Femur (tissue), 1 donor: ENCODE measurements at regions not wholly inside any gene's neighbourhood (a gene's known extent, or its start where the extent isn't known, plus 50 kb on each side); places are given as distances from the start of the nearest gene placed in this dataset.
"Not testable (repeated sequence)": the region's sequence is repeated elsewhere in the genome, so short reads cannot be mapped to it uniquely, and the experiment has no call there.

Experiments
- DNase-seq: peaks from one replicate; pipeline ENCODE4 v3.0.0-alpha.2; 2017

DNA sequence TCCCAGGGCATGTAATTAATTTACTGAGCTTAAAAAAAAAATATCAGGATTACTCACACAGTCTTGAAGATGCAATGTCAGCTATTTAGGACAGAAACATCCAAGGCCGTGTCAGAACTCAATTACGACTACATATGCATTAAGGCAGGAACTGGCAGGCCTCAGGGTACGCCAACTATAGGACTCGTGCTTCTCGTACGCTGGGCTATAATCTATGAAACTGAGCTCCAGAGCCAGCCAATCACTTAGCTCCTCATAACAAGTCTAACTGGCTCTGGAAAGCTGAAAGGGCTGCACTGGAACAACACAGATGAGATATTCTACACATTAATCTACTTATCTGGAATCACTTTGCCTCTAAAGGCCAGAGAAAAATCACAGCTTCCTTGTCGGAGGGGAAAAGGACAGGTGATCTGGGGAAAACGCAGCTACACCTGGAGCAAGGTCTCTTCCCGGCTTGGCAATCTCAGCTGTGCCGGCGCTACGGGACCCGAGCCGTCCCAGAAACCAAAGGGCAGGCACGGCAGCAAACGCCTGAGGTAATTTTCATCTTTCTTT lies 212.0 kb downstream of the DEPDC1B start:
- no peak for DNase-seq

DNA sequence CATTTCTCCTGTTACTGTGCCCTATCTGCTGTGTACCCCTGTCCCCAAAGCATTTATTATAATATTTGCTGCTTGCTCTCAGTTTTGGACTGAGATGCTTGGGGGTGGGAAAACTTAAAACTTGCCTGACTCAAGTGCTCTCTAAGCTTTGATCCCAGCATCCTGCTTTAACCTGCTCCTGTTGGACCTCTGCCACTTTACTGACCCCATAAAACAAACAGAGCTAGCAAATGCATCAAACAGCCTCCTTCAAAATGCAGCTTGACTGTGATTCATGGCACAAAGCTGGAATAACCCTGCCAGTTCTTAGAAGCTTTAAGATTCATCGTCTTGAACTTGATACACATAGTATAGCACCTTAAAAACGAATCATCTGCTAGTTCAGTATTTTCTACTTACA lies 212.5 kb downstream of the DEPDC1B start:
- DNase-seq: no peak

DNA sequence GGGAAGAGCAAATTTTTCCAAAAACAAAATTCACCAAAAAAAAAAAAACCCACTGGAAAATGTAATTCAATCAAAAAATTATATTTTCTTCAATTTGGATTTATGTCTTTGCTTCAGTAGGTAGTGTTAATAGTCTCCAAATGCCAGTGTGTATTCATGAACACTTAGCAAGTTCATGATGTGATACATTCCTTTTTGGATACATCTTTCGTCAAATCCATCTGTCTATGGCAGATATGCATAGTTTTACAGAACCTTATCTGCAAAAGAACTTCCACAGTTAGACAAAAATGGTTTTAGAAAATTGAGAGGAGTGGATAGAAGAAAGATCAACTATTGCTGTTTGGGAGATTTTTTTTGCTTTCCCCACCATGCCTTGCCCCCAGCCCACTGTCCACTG lies 214.6 kb downstream of the DEPDC1B start:
- DNase-seq: no peak

DNA sequence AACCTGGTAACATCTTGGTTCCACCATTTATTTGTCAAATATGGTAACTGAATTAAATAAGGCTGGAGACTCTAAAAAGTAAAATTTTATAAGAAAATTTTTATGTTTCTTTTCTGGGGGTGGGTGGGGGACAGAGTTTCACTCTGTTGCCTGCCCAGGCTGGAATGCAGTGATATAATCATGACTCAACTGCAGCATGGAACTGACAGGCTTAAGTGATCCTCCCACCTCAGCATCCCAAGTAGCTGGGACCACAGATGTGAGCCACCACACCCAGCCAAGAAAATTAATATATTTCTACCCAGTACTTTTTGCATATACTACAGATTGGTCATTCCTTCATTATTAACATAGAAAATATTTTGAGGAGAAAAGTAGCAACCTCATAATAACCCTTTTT lies 216.9 kb downstream of the DEPDC1B start:
- DNase-seq: no peak

DNA sequence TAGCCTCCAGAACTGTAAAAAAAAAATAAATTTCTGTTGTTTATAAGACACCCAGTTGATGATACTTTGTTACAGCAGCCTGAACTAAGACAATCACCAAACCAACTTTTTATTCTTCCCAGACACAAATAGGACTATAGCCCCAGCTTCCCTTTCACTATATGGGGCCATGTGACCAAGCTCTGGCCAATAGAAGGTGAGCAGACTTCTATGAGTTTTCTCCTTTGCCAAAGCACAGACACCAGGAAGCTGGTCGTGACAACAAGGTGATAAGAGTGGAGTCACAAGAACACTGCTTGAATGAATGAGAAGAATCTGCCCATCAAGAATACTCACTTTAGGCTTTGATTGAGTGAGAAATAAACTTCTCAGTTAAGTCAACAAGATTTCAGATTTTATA lies 217.7 kb downstream of the DEPDC1B start:
- no peak for DNase-seq

DNA sequence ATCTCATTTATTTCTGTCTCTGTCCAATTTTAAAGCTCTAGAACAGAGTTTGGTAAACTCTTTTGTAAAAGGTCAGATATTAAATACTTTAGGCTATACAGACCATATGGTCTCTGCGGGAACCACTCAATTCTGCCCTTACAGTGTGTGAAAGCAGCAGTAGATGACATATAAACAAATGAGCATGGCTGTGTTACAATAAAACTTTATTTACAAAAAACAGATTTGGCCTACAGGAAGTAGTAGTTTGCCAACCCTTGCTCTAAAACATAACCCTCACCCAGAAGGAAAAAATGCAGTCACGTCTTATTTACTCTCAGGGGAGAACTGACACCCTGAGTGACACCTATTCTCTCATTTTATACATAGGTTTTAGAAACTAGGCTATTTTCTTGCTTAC lies 220.4 kb downstream of the DEPDC1B start:
- no peak for DNase-seq

DNA sequence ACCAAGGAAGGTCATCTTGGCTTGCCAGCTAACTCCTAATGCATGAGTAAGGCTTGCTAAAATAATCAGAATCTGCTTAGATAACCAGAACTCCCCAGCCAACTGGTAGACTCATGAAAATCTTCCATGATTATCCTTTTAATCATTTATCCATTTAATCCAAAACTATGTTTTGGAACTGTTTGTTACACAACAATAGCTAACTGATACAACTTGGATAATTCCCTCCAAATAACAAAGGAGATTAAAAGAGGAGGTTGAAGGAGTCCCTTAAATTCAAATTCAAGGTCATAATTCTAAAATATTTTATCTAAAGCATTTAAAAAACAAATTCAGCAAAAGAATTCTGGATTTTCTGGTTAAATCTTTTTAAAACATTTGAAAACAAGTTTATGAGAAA lies 222.1 kb downstream of the DEPDC1B start:
- no peak for DNase-seq

DNA sequence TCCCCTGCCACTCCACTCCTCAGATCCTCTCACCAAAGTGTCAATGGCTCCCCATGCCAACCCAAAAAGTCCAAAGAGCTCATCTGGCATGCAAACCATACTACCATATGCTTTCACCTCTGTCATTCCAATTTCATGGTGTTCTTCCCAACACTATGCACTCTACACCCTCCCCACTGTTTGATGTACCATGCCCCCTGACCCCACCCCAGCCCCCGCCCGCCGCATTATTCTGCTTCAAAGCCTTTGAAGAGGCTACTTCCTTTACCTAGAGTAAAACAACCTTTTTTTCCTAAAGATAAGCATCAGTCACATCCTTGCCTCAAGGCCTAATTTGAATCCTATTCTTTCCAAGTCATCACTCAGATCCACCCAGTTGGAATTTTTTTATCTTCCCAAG lies 226.3 kb downstream of the DEPDC1B start:
- no peak for DNase-seq

DNA sequence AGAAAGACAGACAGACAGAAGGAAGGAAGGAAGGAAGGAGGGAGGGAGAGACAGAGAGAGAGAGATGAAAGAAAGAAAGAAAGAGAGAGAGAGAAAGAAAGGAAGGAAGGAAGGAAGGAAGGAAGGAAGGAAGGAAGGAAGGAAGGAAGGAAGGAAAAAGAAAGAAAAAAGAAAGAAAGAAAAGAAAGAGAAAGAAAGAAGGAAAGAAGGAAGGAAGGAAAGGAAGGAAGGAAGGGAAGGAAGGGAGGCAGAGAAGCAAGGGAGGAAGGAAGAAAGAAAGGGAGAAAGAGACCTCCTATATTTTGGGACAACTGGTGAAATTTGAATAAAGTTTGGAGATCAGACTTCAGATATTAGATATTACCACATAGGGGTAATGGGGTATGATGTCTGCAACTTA lies 226.9 kb downstream of the DEPDC1B start:
- not testable (repeated sequence) for DNase-seq

DNA sequence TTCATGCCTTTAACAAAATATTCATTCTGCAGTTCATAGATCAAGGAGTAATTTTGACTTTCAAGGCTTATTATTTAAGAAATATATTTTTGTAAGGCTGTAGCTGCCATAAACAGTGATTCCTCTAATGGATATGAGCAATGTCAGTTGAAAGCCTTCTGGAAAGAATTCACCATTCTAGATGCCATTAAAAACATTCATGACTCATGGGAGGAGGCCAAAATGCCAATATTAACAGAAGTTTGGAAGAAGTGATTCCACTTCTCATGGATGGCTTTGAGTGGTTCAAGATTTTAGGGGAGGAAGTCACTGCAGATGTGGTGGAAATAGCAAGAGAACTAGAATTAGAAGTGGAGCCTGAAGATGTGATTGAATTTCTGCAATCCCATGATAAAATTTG lies 229.1 kb downstream of the DEPDC1B start:
- no peak for DNase-seq

DNA sequence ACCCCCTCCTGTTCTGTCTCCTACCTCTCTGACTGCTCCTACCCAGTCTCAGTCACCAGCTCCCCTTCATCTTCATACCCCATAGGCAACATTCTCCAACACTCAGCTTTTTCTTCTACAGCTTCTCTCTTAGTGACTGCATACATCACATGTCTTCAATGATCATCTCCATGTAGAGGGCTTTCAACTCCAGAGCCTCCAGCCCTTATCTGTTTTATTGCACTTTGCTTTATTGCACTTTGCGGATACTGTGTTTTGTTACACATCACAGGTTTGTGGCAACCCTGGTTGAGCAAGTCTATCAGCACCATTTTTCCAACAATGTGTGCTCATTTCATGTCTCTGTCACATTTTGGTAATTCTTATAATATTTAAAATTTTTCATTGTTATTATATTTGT lies 230.7 kb downstream of the DEPDC1B start:
- DNase-seq: no peak

DNA sequence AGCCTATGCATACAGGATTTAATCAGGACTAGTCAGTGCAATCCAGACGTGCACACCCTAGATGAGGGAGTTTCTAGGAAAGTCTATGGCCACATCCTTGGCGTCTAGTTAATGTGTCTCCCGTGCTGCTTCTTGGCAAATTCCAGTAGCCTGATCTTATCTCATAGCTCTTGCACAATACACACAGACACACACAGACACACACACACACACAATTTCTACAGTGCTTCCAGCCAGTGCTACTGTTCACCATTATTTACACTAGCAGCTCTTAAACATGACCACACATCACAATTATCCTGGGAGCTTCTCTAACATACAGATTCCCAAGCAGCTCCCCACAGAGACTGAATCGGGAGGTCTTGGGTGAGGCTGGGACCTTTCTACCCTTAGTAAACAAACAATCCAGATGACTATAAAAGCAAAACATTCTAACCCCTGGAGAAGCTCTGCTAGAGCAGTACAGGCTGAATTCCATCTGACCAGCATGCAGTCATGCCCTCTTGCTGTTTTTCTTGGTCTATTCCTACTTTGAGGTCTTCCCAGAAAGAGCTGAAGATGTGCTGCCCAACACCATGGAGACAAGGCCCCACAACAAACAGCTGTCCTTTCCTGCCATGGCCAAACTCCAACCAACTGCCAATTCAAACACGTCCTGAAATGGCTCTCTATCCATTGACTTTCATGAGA lies 236.6 kb downstream of the DEPDC1B start:
- peak; percentile 23 for DNase-seq

DNA sequence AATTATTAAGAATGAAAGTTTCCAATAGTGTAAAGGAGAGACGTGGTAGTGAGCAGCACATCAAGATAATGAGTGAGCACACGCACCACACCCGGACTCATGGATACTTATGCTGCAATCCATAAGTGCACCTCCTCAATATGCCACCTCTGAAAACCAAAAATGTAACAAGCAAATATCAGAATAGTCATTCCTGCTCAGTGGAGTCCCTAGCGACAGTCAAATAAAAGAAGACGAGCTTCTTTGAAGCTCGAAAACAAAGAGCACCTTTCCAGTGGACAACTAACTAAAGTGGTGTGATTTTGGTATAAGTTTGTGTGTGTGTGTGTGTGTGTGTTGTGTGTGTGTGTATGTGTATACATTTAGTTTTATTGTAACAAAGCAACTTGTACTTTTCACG lies 241.3 kb downstream of the DEPDC1B start:
- no peak for DNase-seq

DNA sequence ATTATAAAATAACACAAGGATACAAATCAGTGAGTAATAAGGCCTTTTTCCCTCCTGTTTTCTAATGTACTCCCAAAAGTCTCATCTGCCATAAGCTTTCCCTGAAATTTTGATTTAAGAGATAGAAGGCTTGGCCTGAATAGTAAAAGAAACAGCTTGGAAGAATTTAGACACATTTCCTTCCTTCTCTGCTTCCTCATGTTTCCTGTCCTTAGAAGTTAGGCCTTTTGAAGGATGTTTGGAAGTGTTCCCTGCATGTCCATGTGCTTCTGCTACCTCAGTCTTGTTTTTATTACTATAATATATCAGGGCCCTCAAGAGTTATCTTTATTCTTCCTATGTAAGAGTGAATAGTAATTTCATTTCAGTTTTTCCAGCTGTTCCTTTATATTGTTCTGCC lies 242.7 kb downstream of the DEPDC1B start:
- no peak for DNase-seq

DNA sequence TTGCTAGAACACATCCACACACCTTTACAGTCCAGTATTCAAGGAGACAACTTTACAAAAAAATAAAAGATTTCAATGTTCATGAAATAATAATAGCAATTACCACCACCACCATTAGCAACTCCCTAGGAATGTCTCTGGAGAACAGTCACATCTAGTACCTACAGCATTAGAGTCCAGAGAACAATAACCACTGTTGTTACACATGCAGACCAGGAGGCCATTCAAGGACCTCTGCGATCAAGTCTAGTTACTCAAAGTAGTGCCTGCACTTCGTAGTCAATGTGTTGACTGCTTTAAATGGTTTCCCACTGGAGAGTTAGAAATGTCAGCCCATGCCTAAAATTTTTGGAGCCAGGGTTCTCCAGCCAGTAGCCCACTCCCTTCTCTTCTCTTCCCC lies 244.4 kb downstream of the DEPDC1B start:
- no peak for DNase-seq

DNA sequence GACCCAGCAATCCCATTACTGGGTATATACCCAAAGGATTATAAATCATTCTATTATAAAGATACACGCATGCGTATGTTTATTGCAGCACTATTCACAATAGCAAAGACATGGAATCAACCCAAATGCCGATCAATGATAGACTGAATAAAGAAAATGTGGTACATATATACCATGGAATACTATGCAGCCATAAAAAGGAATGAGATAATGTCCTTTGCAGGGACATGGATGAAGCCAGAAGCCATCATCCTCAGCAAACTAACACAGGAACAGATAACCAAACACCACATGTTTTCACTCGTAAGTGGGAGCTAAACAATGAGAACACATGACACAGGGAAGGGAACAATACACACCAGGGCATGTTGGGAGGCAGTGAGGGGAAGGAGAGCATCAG lies 245.7 kb downstream of the DEPDC1B start:
- DNase-seq: not testable (repeated sequence)

DNA sequence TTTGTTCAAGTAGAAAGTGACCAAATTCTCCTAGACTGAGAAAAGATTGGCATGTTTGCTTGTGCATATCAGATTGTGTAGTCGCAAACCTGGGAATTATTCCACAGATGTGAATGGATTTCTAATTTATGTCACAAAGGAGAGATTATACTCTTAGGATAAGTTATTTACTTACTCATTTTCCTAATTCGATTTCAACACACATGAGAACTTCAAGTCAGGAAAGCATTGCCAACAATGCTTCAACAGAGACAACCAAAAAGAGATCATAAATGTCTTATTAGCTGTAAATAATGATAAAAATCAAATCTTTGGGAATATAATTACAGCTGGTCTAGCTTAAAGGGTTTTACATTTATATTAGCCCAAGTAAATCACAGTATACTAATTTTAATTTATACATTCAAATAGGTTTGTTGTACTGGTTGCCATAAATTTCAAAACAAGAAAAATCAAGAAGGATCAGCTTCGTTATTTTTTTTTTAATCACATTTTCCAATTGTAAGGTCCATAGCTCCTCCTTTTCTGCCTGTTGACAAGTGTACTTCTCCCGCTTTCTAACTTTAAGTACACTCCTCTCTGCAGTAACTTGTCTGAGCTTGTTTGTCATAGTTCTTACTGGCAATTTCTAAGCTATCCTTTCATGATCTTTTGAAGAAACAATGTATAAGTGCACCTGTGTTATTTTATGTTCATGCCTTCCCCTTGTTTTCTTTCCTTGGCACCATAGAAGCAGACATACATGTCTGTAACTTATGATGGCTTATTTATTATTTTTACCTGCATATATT lies 246.6 kb downstream of the DEPDC1B start:
- DNase-seq: no peak

DNA sequence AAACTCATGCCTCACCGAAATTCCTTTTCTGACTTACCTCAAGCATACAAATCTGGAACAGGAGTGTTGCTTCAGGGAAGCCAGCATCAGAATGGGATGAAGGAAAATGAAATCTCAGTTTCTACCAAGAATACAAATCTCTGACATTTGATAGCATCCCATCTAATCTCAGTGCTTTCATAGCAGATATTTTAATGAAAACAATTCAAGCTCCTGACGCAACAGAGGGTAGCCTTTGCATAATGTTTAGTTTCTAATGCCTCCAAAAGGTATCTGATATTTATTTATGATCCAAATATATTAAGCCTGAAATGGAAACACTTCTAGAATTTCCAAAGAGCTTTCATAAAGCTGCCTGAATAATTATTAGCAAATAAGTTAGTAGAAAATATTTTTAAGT lies 251.4 kb downstream of the DEPDC1B start:
- DNase-seq: no peak

DNA sequence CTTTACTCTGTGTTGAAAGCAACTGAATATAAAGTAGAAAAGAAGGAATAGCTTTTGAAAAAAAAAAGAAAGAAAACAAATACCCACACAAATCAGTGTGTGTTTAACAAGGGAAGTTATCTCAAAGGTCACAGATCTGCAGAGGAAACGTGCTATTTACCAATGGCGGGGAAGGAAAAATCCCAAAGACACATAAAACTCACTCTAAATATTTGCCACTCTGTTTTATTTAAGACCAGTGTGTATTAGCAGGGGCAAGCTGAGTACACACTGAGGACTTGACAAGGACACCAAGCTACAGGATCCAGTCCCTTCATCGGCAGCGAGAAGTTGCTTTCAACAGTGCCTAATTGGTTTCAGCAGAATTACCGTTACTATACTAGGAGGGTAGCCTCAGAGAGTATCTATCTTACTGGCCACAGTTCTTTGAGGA lies 252.5 kb downstream of the DEPDC1B start:
- no peak for DNase-seq

DNA sequence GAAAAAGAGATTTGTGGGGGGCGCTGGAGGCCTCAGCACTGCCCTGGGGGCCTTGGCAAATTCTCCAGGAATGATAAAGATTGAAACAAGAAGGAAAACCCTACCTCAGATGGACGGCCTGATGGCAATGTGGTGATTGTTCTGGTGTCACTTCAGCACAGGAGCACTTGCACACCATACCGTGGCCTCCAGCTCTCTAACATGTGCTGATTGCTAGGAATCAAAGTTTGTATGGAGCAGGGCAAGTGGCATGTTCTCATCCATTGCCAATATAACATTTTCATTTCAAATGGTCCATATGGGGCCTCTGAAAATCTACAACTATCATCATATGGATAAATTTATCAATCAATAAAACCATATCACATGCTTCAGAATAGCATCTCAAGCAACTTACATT lies 253.0 kb downstream of the DEPDC1B start:
- no peak for DNase-seq

DNA sequence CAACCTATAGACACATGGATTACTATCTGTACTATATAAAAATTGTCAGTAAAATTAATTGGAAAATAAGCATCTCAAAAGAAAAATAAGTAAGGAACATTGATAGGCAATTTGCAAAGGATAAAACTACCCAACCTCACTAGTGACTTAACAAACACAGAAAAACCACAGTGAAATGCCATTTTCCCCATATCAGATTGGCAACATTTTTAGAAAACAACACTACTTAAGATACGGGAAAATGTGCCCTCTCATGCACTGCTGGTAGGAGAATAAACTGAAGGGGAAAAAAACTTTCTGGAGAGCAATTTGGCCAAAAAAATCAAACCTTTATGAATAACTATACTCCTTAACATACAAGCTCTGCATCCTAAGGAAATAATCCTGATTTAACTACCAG lies 254.0 kb downstream of the DEPDC1B start:
- DNase-seq: no peak

DNA sequence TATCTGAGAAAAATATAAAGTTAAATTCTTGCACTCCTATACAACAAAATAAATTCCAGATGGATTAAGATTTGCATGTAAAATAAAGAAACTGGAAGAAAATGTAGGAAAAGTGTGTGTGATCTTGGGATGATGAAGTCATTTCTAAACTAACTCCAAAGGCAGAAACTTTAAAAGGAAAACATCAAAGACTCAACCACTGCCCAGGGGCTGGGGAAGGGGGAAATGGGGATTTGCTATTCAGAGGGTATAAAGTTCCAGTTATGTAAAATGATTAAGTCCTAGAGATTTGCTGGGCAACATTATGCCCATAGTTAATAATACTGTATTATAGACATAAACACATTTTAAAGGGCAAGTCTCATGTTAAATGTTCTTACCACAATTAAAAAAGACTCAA lies 254.5 kb downstream of the DEPDC1B start:
- DNase-seq: no peak

DNA sequence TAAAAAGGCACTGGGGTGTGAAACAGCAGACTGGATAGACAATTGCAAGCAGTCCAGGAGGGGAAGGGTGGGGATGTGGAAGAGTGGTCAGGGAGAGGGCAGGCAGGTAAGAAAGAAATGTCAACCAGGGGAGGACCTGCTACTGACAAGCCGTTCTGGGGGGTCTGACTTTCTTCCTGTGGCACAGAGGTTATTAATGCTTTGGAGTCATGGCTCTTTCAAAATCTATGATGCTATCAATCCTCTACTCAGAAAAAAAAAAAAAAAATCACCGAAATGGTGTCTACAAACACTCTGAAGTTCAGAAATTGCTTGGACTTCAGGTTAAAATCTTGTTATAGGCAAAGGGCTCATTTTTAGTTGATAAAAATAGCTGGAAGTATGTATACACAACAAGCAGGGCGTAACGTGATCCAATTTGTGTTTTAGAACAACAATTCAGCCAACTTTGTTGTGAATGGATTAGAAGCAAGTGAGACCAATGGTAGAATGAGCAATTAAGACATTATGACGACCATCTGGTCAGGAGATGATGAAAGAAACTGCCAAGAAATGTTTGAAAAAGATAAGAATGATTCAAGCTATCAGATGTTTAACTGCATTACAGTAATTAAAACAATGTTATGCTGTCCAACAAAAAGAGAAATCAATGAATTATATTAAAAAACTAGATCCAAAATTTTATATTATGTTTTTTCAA lies 255.2 kb downstream of the DEPDC1B start:
- DNase-seq: no peak

DNA sequence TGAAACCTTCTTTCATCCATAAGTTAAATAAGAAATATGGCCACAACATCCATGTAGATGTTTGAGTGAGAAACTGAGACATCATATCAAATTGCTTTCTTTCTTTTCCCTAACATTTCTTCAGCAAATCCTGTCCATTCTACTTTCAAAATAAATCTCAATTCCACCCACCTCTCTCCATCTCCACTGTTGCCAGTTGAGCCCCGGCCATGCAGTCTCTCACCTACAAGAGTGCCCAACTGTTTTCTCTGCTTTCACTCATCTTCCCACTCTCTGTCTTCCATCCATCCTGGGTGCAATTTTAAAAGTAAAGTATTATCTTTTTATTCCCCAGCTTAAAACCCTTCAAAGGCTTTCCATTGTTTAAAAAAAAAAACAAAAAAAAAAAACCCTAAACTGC lies 260.4 kb downstream of the DEPDC1B start:
- DNase-seq: no peak
